Subcutaneous abdominal adipose tissue (tissue), 5 donors: ENCODE measurements at regions not wholly inside any gene's neighbourhood (a gene's known extent, or its start where the extent isn't known, plus 50 kb on each side); places are given as distances from the start of the nearest gene placed in this dataset.
"Not testable (repeated sequence)": the region's sequence is repeated elsewhere in the genome, so short reads cannot be mapped to it uniquely, and the experiment has no call there.

Experiments
- H3K27ac ChIP-seq: one replicate; pipeline ENCODE4 v1.7.0; 2013; ENCODE audit warnings: low read depth, mild to moderate bottlenecking, inconsistent platforms, low read length, moderate library complexity
- H3K27me3 ChIP-seq, 5 donors: one replicate each; pipeline ENCODE4 v1.7.0; 2013; ENCODE audit warnings: low read length in 5 of 5, inconsistent platforms in 1 of 5; ENCODE audit not compliant: control insufficient read depth in 5 of 5, insufficient read depth in 4 of 5
- H3K36me3 ChIP-seq, 5 donors: one replicate each; pipeline ENCODE4 v1.7.0; 2013; ENCODE audit warnings: low read length in 5 of 5; ENCODE audit not compliant: control insufficient read depth in 5 of 5, insufficient read depth in 5 of 5
- H3K4me1 ChIP-seq, 5 donors: one replicate each; pipeline ENCODE4 v1.7.0; 2013; ENCODE audit warnings: low read length in 5 of 5, mild to moderate bottlenecking in 3 of 5, moderate library complexity in 1 of 5; ENCODE audit not compliant: control insufficient read depth in 5 of 5, insufficient read depth in 5 of 5
- H3K4me3 ChIP-seq, 5 donors: one replicate each; pipeline ENCODE4 v1.7.0; 2013; ENCODE audit warnings: low read length in 5 of 5, low read depth in 1 of 5
- H3K9ac ChIP-seq, 5 donors: one replicate each; pipeline ENCODE4 v1.7.0; 2013; ENCODE audit warnings: low read length in 5 of 5, mild to moderate bottlenecking in 4 of 5, moderate library complexity in 3 of 5
- H3K9me3 ChIP-seq, 5 donors: one replicate each; pipeline ENCODE4 v1.7.0; 2013; ENCODE audit warnings: low read length in 5 of 5; ENCODE audit not compliant: control insufficient read depth in 5 of 5
- donor health status: healthy.
- donor health status: healthy.
- donor health status: healthy.
- donor health status: healthy.
- donor health status: healthy.

- no peak overlapping the region for H3K4me3 ChIP-seq
- H3K27me3 ChIP-seq = no peaks in the 10 kb centered on the region
- H3K36me3 ChIP-seq = no peaks in the 10 kb centered on the region
- peaks cover 0 to 10% (median 7%) of the 10 kb centered on the region in 5 donors for H3K9me3 ChIP-seq
- no peak overlapping the region for H3K9ac ChIP-seq
- H3K4me1 ChIP-seq = peaks cover 0 to 5% (median 0%) of the 10 kb centered on the region in 5 donors
- no peak overlapping the region for H3K27ac ChIP-seq
Observed at GRCh38 chr10:78660446-78661106, 408.2 kb upstream of the ZMIZ1 start.

- Histone ChIP-seq H3K27ac (no peak overlapping the region), H3K4me3 (no peak overlapping the region), H3K9me3 (peaks cover 0 to 10% (median 7%) of the 10 kb centered on the region in 5 donors), H3K27me3 (no peaks in the 10 kb centered on the region), H3K4me1 (peaks cover 0 to 5% (median 0%) of the 10 kb centered on the region in 5 donors), H3K36me3 (no peaks in the 10 kb centered on the region), H3K9ac (no peak overlapping the region)
Observed at GRCh38 chr10:78663721-78664120, 405.0 kb upstream of the ZMIZ1 start.

GRCh38 chr10:78664929-78665553, 403.7 kb upstream of the ZMIZ1 start:
- peaks cover 0 to 10% (median 7%) of the 10 kb centered on the region in 5 donors for H3K9me3 ChIP-seq
- peaks cover 0 to 5% (median 0%) of the 10 kb centered on the region in 5 donors for H3K4me1 ChIP-seq
- H3K36me3 ChIP-seq = no peaks in the 10 kb centered on the region
- no peak overlapping the region for H3K9ac ChIP-seq
- H3K4me3 ChIP-seq = no peak overlapping the region
- no peaks in the 10 kb centered on the region for H3K27me3 ChIP-seq
- no peak overlapping the region for H3K27ac ChIP-seq

- H3K4me3 ChIP-seq = no peak overlapping the region
- no peaks in the 10 kb centered on the region for H3K4me1 ChIP-seq
- H3K9ac ChIP-seq = no peak overlapping the region
- H3K27ac ChIP-seq = no peak overlapping the region
- H3K36me3 ChIP-seq = no peaks in the 10 kb centered on the region
- H3K27me3 ChIP-seq = no peaks in the 10 kb centered on the region
- no peaks in the 10 kb centered on the region for H3K9me3 ChIP-seq
Observed at GRCh38 chr10:78672918-78673317, 395.8 kb upstream of the ZMIZ1 start.

- H3K4me3 ChIP-seq, H3K27me3 ChIP-seq, H3K4me1 ChIP-seq, H3K9ac ChIP-seq, H3K9me3 ChIP-seq, H3K36me3 ChIP-seq, H3K27ac ChIP-seq: not testable (repeated sequence)
Observed at GRCh38 chr10:78681141-78681540, 387.6 kb upstream of the ZMIZ1 start.

GRCh38 chr10:78681986-78682385, 386.8 kb upstream of the ZMIZ1 start:
- not testable (repeated sequence) for H3K9me3 ChIP-seq, H3K36me3 ChIP-seq, H3K27ac ChIP-seq, H3K4me3 ChIP-seq, H3K9ac ChIP-seq, H3K27me3 ChIP-seq, H3K4me1 ChIP-seq

GRCh38 chr10:78684947-78685346, 383.8 kb upstream of the ZMIZ1 start:
- no peaks in the 10 kb centered on the region for H3K9me3 ChIP-seq
- peaks cover 0 to 11% (median 8%) of the 10 kb centered on the region in 5 donors for H3K4me1 ChIP-seq
- no peak overlapping the region for H3K9ac ChIP-seq
- H3K36me3 ChIP-seq = no peaks in the 10 kb centered on the region
- H3K27me3 ChIP-seq = peaks cover 0 to 6% (median 0%) of the 10 kb centered on the region in 5 donors
- H3K4me3 ChIP-seq = no peak overlapping the region
- H3K27ac ChIP-seq = no peak overlapping the region

GRCh38 chr10:78685466-78686103, 383.2 kb upstream of the ZMIZ1 start:
- H3K9me3 ChIP-seq = no peaks in the 10 kb centered on the region
- H3K27ac ChIP-seq = no peak overlapping the region
- H3K36me3 ChIP-seq = no peaks in the 10 kb centered on the region
- no peak overlapping the region for H3K4me3 ChIP-seq
- H3K27me3 ChIP-seq = peaks cover 0 to 6% (median 0%) of the 10 kb centered on the region in 5 donors
- no peak overlapping the region for H3K9ac ChIP-seq
- H3K4me1 ChIP-seq = peaks cover 0 to 17% (median 11%) of the 10 kb centered on the region in 5 donors

GRCh38 chr10:78686444-78687060, 382.2 kb upstream of the ZMIZ1 start:
- Histone ChIP-seq H3K4me1 (peaks cover 0 to 26% (median 21%) of the 10 kb centered on the region in 5 donors), H3K27me3 (peaks cover 0 to 6% (median 0%) of the 10 kb centered on the region in 5 donors), H3K4me3 (no peak overlapping the region), H3K9ac (no peak overlapping the region), H3K27ac (no peak overlapping the region), H3K36me3 (no peaks in the 10 kb centered on the region), H3K9me3 (no peaks in the 10 kb centered on the region)

- Histone ChIP-seq H3K36me3 (no peaks in the 10 kb centered on the region), H3K9ac (no peak overlapping the region), H3K9me3 (no peaks in the 10 kb centered on the region), H3K4me3 (no peak overlapping the region), H3K27me3 (peaks cover 0 to 6% (median 0%) of the 10 kb centered on the region in 5 donors), H3K27ac (no peak overlapping the region), H3K4me1 (peaks cover 0 to 29% (median 27%) of the 10 kb centered on the region in 5 donors)
Observed at GRCh38 chr10:78687626-78688025, 381.1 kb upstream of the ZMIZ1 start.
